ENCODE measurements at regions not wholly inside any gene's neighbourhood (a gene's known extent, or its start where the extent isn't known, plus 50 kb on each side); places are given as distances from the start of the nearest gene placed in this dataset.

- Histone ChIP-seq H3K27ac (ENCODE audit: low read depth, low read length) (no peak overlapping the region), H2AFZ (ENCODE audit: low read length, unreplicated experiment) (no peak overlapping the region), H3K4me3 (ENCODE audit: low read depth, low read length) (no peak overlapping the region), H3K27me3 (ENCODE audit: insufficient read depth, low read length) (peaks cover 17% of the 10 kb centered on the region), H3K4me1 (ENCODE audit: control insufficient read depth, insufficient read depth, low read length, unreplicated experiment) (no peaks in the 10 kb centered on the region), H3K36me3 (ENCODE audit: insufficient read depth, low read length) (no peaks in the 10 kb centered on the region), H3K79me2 (ENCODE audit: control insufficient read depth, insufficient read depth, low read length, unreplicated experiment) (no peaks in the 10 kb centered on the region)
These were observed 53.3 kb upstream of the CCL2 start for GRCh38 chr17:34201767-34202166.

- no peaks in the 10 kb centered on the region for H3K4me1 ChIP-seq (ENCODE audit: control insufficient read depth, insufficient read depth, low read length, unreplicated experiment)
- no peak overlapping the region for H3K27ac ChIP-seq (ENCODE audit: low read depth, low read length)
- no peak overlapping the region for H3K4me3 ChIP-seq (ENCODE audit: low read depth, low read length)
- peaks cover 7% of the 10 kb centered on the region for H3K27me3 ChIP-seq (ENCODE audit: insufficient read depth, low read length)
- no peak overlapping the region for H2AFZ ChIP-seq (ENCODE audit: low read length, unreplicated experiment)
- H3K79me2 ChIP-seq (ENCODE audit: control insufficient read depth, insufficient read depth, low read length, unreplicated experiment), result no peaks in the 10 kb centered on the region
- H3K36me3 ChIP-seq (ENCODE audit: insufficient read depth, low read length), result no peaks in the 10 kb centered on the region
These were observed 52.0 kb upstream of the CCL2 start for GRCh38 chr17:34203018-34203638.

GRCh38 chr17:34204402-34204801 lies 50.7 kb upstream of the CCL2 start:
- H3K79me2 ChIP-seq (ENCODE audit: control insufficient read depth, insufficient read depth, low read length, unreplicated experiment), result no peaks in the 10 kb centered on the region
- no peaks in the 10 kb centered on the region for H3K36me3 ChIP-seq (ENCODE audit: insufficient read depth, low read length)

More at GRCh38 chr17:34204402-34204801, 50.7 kb upstream of the CCL2 start:
- H3K4me3 ChIP-seq (ENCODE audit: low read depth, low read length), result no peak overlapping the region
- H2AFZ ChIP-seq (ENCODE audit: low read length, unreplicated experiment), result no peak overlapping the region
- no peaks in the 10 kb centered on the region for H3K27me3 ChIP-seq (ENCODE audit: insufficient read depth, low read length)
- H3K4me1 ChIP-seq (ENCODE audit: control insufficient read depth, insufficient read depth, low read length, unreplicated experiment), result no peaks in the 10 kb centered on the region
- H3K27ac ChIP-seq (ENCODE audit: low read depth, low read length), result no peak overlapping the region
